HG02623 (cell line): ENCODE measurements at regions not wholly inside any gene's neighbourhood (a gene's known extent, or its start where the extent isn't known, plus 50 kb on each side); places are given as distances from the start of the nearest gene placed in this dataset.
"Not testable (repeated sequence)": the region's sequence is repeated elsewhere in the genome, so short reads cannot be mapped to it uniquely, and the experiment has no call there.

ENCODE experiments used
- ATAC-seq: cut with Tn5 transposase; IDR thresholded peaks from one replicate; pipeline ENCODE4 v1.9.1; 2021; ENCODE audit warnings: moderate library complexity; ENCODE audit not compliant: unreplicated experiment

DNA sequence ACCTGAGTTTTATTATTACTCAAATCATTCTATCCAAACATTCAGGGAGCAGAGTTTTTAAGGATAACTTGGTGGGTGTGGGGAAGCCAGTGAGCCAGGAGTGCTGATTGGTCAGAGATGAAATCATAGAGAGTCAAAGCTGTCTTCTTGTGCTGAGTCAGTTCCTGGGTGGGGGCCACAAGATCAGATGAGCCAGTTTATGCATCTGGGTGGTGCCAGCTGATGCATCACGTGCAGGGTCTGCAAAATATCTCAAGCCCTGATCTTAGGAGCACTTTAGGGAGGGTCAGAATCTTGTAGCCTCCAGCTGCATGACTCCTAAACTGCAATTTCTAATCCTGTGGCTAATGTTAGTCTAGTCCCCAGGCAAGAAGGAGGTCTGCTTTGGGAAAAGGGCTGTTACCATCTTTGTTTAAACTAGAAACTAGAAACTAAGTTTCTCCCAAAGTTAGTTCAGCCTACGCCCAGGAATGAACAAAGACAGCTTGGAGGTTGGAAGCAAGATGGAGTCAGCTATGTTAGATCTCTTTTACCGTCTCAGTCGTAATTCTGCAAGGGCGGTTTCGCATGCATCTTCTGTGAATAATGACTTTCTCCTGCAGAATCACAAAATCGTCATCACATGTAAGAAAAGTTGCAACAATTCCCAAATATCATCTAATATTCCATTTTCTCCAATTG lies 97.5 kb downstream of the ZNF664 start:
- ATAC-seq = not testable (repeated sequence)

GRCh38 chr12:124071075-124071443 lies 98.0 kb downstream of the ZNF664 start:
- no peak for ATAC-seq

DNA sequence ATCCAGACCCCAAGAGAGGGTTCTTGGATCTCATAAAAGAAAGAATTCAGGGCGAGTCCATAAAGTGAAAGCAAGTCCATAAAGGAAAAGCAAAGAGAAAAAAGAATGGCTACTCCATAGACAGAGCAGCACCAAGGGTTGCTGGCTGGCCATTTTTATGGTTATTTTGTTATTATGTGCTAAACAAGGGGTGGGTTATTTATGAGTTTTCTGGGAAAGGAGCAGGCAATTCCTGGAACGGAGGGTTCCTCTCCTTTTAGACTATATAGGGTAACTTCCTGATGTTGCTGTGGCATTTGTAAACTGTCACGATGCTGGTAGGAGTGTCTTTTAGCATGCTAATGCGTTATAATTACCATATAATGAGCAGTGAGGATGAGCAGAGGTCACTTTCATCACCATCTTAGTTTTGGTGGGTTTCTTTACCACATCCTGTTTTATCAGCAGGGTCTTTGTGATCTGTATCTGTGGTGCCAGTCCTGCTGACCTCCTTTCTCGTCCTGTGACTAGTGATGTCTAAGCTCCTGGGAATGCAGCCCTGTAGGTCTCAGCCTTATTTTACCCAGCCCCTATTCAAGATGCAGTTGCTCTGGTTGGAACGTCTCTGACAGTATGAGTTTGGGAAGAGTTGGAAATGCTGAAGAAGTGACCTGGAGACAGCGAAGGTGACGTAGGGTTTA lies 100.5 kb downstream of the ZNF664 start:
- no peak for ATAC-seq

GRCh38 chr12:124075841-124076240 lies 102.8 kb downstream of the ZNF664 start:
- ATAC-seq = no peak

DNA sequence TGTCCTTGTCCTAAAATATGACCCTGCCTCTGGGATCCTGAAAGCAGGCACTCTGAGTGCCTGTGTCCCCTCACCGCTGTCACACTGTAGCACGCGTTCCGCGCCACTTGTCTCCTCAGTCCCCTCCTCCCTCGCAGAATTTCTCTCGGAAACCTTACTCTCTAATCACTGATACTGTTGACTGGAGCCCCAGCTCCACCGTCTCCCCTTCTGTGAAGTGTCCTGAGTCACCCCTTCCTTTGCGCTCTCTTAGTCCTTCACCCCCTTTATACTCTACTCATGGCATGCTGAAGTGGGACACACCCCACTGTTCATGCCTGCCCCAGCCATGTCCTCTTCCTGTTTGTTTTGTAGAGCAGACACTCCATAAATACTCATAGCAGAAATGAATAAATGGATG lies 104.7 kb downstream of the ZNF664 start:
- ATAC-seq = no peak

DNA sequence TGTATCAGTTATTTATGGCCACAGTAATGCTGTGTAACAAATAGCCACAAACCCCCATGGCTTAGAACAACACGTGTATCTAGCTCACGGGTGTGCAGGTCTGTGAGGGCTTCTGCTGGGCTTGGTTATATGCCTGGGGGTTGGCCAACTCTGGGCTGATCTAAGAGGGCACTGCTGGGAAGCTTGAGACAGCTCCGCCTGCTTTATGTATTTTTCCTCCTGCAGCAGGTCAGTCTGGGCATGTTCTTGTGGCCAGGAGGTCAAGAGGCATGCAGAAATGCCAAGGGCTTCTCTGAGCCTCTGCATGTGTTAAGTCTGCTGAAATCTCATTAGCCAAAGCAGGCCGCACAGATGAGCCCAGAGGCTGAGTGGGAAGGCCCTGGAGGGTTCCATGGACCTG lies 105.8 kb downstream of the ZNF664 start:
- ATAC-seq = no peak

DNA sequence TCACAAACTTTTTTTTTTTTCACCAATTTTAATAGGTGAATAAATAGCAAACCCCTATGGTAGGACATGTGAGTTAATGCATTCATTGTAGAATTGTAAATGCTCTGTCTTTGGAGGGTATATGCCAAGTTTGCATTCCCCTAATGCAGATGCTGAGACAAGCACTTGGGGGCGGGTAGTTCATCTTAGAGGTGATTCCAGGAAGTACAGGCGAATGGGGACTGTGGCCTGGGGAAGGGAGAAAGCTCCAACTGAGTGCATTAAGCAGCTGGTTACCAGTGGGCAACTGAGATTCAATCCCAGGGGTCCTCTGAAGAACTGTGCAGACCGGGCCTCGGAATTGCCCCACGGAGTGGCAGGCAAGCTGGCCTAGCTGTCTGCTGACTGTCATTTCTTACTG lies 107.6 kb downstream of the ZNF664 start:
- ATAC-seq = no peak

GRCh38 chr12:124082012-124082411 lies 109.0 kb downstream of the ZNF664 start:
- ATAC-seq = no peak

- ATAC-seq = no peak
Measured at GRCh38 chr12:124082687-124083086, 109.7 kb downstream of the ZNF664 start.

- ATAC-seq = no peak
Measured at GRCh38 chr12:124083708-124084107, 110.7 kb downstream of the ZNF664 start.

- ATAC-seq = no peak
Measured at GRCh38 chr12:124085419-124086296, 112.6 kb downstream of the ZNF664 start.

GRCh38 chr12:124086299-124086898 lies 113.4 kb downstream of the ZNF664 start:
- ATAC-seq = no peak

GRCh38 chr12:124087266-124088051 lies 114.4 kb downstream of the ZNF664 start:
- ATAC-seq = no peak

DNA sequence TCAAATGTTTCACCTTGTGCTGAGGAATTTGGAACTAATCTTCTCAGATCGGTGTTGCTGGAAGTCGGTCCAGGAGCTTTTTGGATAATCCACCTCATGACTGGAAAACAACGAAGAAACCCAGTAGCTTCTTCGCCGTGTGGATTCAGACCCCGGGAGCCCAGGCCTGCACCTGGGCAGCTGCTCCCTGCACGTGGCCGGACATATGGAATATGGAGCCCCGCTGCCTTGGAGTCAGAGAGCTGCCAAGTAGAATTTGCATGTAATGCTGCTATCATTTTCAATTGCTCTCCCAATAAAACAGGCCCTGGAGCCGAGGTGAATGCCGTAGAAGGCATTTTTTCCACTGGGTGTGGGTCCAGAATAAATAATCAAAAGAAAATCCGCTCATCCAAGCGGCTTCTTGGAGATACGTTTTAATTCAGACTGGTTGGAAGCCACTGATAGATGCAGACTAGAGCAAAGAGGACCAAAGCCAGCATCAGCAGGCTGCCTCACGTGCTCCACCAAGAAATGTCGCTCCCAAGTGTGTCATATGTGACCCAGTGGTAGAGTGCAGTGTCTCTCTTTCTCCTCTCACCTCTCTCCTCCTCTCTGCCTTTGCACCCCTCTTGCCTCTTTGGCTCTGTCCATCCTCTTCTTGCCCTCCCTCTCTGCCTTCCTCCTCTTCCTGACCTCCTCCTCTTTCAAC lies 115.3 kb downstream of the ZNF664 start:
- no peak for ATAC-seq

GRCh38 chr12:124089181-124089914 lies 116.3 kb downstream of the ZNF664 start:
- ATAC-seq = not testable (repeated sequence)

GRCh38 chr12:124091835-124092234 lies 118.8 kb downstream of the ZNF664 start:
- no peak for ATAC-seq

DNA sequence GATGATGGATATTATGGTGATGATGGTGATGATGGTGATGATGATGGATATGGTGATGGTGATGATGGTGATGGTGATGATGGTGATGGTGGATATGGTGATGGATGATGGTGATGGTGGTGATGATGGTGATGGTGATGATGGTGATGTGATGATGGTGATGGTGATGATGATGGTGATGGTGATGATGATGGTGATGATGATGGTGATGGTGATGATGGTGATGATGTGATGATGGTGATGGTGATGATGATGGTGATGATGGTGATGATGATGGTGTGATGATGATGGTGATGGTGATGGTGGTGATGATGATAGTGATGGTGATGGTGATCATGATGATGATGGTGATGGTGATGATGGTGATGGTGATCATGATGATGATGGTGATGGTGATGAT lies 119.5 kb downstream of the ZNF664 start:
- ATAC-seq = not testable (repeated sequence)

GRCh38 chr12:124093297-124093696 lies 120.3 kb downstream of the ZNF664 start:
- ATAC-seq = no peak

- ATAC-seq = no peak
Measured at GRCh38 chr12:124094188-124094587, 121.2 kb downstream of the ZNF664 start.
